T-helper 17 cell (primary cell): ENCODE measurements at regions not wholly inside any gene's neighbourhood (a gene's known extent, or its start where the extent isn't known, plus 50 kb on each side); places are given as distances from the start of the nearest gene placed in this dataset.

Source experiments
- ATAC-seq: fragments of 150-1000 bp; cut with Tn5 transposase; 2 replicates; pipeline ENCODE4 v1.10.0; 2021; ENCODE audit warnings: mild to moderate bottlenecking, moderate library complexity
- DNase-seq, 3 donors: peaks; one replicate each; pipeline versions ENCODE4 v3.0.0 to v3.0.0-alpha.2; 2020 to 2021
- H3K9me3 ChIP-seq: one replicate; pipeline ENCODE4 v1.7.0; 2013; ENCODE audit warnings: low read length, mild to moderate bottlenecking; ENCODE audit not compliant: control insufficient read depth, poor library complexity, severe bottlenecking
- H3K27ac Mint-ChIP-seq: one replicate; pipeline ENCODE4 v1.8.0; 2022; ENCODE audit warnings: mild to moderate bottlenecking, moderate library complexity, mixed read lengths
- H3K27me3 Mint-ChIP-seq: one replicate; pipeline ENCODE4 v1.8.0; 2022; ENCODE audit warnings: mixed read lengths
- H3K36me3 Mint-ChIP-seq: one replicate; pipeline ENCODE4 v1.8.0; 2022; ENCODE audit warnings: low read depth, mixed read lengths
- H3K4me1 Mint-ChIP-seq: one replicate; pipeline ENCODE4 v1.8.0; 2022; ENCODE audit warnings: mild to moderate bottlenecking, mixed read lengths
- H3K4me3 Mint-ChIP-seq: one replicate; pipeline ENCODE4 v1.8.0; 2022; ENCODE audit warnings: mild to moderate bottlenecking, moderate library complexity, mixed read lengths

DNA sequence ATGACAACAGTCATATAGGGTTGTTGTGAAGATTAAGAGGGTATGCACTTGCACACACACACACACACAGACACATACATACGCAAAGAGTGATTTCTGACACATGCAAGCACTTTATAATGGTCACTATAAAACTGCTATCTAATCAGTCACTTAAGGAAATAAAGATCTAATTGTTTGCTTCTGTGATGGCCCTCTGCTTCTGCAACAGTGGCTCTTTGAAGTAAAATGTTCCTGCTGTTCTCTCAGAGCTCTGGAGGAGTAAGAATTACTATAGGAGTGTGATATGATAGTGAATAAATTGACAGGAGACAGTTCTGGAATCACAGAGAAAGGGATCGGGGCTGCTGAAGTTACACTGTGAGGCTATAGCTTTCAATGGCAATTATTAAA lies 494.5 kb upstream of the B3GALT2 start:
- DNase-seq (no peak), ATAC-seq (no peak)
- Mint-ChIP-seq H3K4me1 (peaks cover 2% of the 10 kb centered on the region), H3K4me3 (no peak overlapping the region), H3K27me3 (no peaks in the 10 kb centered on the region), H3K27ac (no peak overlapping the region), H3K36me3 (peaks cover under 1% of the 10 kb centered on the region)
- H3K9me3 ChIP-seq = no peaks in the 10 kb centered on the region

DNA sequence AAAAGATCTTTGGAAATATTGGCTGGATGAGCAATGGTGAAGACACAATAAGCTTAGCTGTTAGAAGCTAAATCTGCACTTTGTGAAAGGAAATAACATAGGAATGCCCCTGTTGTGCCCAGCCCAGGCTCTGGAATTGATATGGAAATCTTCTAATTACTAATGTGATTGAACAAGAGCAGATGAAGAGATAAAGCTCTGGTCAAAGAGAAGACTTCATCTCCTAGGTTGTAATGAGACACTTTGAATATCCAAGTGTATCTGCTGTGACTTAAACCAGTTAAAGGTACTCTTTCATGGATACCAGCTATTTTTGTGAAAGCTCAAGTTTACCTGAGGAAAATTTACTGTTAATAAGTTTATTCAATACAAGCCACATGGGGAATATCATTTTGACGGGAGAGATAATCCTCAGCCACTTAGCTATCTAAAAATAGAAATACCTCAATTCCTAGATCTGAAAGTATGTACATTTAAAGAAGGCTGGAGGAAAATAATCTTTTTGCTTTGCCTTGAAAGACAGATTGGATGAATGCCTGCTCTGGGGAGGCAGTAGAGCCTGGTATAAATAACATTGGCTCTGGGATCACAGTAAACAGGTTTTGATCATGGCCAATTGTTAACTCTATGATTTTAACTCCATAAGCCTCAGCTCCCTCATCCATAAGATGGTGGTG lies 494.0 kb upstream of the B3GALT2 start:
- no peak for ATAC-seq
- H3K9me3 ChIP-seq = no peaks in the 10 kb centered on the region
- Mint-ChIP-seq H3K27ac (no peak overlapping the region), H3K27me3 (no peaks in the 10 kb centered on the region), H3K4me1 (peaks cover 2% of the 10 kb centered on the region), H3K4me3 (no peak overlapping the region), H3K36me3 (no peaks in the 10 kb centered on the region)
- no peak for DNase-seq

DNA sequence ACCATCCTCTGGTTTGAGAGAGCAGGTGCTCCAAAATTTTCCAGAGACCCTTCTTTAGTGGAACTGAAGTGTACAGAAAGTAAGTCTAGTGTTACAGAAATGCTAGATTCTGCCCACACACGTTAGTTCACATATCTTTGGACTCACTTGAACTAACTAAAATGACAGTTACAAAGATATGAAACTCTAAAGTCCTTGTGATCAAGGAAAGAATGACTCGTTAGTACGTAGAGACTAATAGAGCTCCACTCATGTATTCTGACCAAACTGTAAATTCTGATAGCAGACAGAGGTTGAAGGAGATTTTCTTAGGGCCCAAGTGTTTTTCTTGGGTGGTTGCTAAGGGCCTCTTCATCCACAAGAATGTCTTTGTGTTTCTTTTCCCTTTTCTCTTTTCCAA lies 491.5 kb upstream of the B3GALT2 start:
- ATAC-seq = no peak
- Mint-ChIP-seq H3K27me3 (no peaks in the 10 kb centered on the region), H3K4me3 (no peak overlapping the region), H3K36me3 (peaks cover 2% of the 10 kb centered on the region), H3K27ac (no peak overlapping the region), H3K4me1 (peaks cover 2% of the 10 kb centered on the region)
- no peak for DNase-seq
- no peaks in the 10 kb centered on the region for H3K9me3 ChIP-seq

DNA sequence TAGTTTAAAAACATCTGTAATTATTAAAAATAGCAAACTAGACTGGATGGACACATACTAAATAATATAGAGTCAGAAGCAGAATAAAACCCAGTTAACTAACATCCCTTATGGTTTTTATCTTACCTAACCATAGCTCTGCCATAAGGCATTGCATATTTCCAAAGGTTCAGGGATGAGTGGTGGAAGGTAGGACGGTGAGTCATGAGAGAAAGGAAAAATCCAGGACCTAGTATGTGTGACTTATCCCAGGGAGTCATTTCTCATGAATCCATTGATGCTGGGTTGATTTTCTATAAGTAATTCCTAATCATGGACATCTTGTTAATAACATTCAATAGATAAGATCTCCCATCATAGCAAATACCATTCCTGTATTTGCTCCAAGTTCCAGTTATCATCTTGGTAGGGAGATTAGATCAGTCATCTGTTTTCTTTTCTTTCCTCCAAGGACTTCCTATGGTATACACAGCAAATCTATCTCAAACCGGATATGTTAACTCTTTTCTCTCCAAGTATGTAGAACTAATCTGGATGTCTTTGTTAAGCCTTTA lies 490.7 kb upstream of the B3GALT2 start:
- Mint-ChIP-seq H3K36me3 (peaks cover 2% of the 10 kb centered on the region), H3K4me1 (peaks cover 2% of the 10 kb centered on the region), H3K27ac (no peak overlapping the region), H3K4me3 (no peak overlapping the region), H3K27me3 (no peaks in the 10 kb centered on the region)
- ATAC-seq (no peak), DNase-seq (no peak)
- no peaks in the 10 kb centered on the region for H3K9me3 ChIP-seq

DNA sequence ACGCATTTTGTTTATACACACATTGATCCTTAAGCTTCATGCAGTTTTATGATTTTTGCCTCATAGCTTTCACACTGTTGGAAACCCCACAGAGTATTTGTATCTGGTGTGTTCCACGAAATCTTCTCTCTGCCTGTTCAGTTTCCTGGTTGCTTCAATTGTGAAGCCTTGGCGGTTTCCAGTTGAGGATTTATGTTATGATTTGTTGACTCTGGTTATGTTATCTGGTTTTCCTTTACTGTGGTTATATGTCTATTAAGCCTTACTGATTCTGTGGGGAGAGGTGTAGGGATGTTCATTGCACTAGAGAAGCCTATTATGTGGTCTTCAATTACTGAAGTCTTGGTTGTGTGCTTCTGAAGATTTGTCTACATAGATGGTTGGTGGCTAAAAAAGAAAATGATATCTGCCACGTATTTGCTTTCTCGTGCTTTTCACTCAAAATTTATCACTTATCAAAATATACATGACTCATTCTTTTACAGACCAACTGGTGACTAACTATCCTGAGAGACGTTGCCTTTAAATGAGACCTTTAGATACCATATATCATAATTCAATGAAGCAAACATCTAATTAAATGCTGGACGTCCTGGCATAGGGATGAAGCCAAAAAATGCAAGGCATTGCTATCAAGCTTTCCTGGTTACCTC lies 488.0 kb upstream of the B3GALT2 start:
- Mint-ChIP-seq H3K27ac (no peak overlapping the region), H3K27me3 (no peaks in the 10 kb centered on the region), H3K4me1 (no peaks in the 10 kb centered on the region), H3K4me3 (no peak overlapping the region), H3K36me3 (peaks cover 2% of the 10 kb centered on the region)
- H3K9me3 ChIP-seq = no peaks in the 10 kb centered on the region
- ATAC-seq (peak; percentile 44), DNase-seq (no peak)

DNA sequence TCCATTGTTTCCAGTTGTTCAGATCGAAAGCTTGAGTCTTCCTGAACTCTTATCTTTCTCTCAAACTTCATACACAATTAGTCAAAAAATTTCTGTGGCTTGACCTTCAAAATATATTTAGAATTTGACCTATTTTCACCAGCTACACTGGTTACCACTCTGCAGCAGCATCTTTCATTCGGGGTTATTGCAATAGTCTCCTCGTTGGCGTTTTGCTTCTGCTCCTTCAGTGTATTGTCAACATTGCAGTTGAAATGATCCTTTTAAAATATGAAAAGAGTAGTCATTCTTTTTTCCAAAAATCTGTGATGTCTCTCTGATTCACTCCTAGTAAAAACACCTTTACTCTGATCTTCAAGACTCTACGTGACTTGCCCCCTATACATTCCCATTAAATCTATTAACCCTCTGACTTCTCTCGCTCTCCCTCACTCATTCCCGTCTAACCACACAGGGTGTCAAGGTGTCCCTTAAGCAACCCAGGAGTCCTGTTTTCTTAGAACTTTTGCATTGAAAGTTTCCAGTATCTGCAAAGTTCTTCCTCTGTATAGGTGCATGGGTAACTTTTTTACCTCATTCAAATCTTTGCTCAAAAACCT lies 480.2 kb upstream of the B3GALT2 start:
- peak overlapping the region; percentile 83 for H3K4me3 Mint-ChIP-seq
- H3K27ac Mint-ChIP-seq = peak overlapping the region; percentile 84
- H3K4me1 Mint-ChIP-seq = peaks cover 24% of the 10 kb centered on the region
- DNase-seq (no peak), ATAC-seq (peak; percentile 35)
- H3K9me3 ChIP-seq = no peaks in the 10 kb centered on the region
- no peaks in the 10 kb centered on the region for H3K27me3 Mint-ChIP-seq
- H3K36me3 Mint-ChIP-seq = peaks cover 3% of the 10 kb centered on the region

DNA sequence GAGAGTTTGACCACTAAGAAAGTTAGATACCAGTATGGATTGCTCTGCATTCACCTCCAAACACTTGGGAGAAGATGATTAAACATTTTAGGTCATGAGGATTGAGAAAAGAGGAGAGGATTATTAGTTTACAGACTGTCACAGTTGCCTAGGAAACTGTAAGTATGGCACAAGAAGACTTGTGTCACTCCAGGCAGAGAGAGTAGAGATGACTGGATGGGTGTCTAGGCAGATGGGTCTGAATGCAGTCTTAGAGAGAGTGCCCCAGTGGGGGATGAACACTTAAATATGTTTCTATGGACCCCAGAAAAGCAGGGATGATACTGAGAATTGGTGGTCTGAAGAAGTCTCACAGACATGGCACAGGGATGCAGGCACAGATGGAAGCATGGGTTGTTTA lies 477.6 kb upstream of the B3GALT2 start:
- H3K9me3 ChIP-seq = no peaks in the 10 kb centered on the region
- no peak overlapping the region for H3K4me3 Mint-ChIP-seq
- DNase-seq = no peak
- H3K4me1 Mint-ChIP-seq = peaks cover 24% of the 10 kb centered on the region
- H3K27ac Mint-ChIP-seq = peak overlapping the region; percentile 0
- no peak for ATAC-seq
- H3K27me3 Mint-ChIP-seq = no peaks in the 10 kb centered on the region
- H3K36me3 Mint-ChIP-seq = peaks cover 3% of the 10 kb centered on the region

DNA sequence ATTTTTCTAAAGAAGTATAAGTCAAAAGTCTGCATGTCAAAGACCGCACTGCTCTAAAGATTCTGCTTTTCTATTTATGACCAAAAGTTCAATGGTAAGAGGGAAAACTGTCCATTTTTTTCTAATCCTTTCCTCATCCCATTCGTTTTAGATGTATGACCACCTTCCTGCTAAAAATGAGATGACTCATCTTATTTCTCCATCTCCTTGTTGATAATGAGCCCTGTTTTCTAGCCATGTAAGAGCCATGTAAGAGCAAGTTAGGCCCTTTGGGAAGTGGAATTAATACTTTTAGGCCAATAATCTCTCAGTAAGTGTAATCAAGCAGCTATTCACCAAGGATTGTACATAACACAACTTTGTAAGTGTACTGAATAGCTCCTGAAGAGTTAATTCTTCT lies 475.6 kb upstream of the B3GALT2 start:
- ATAC-seq = no peak
- Mint-ChIP-seq H3K27ac (no peak overlapping the region), H3K36me3 (peaks cover 3% of the 10 kb centered on the region), H3K4me1 (peaks cover 21% of the 10 kb centered on the region), H3K4me3 (no peak overlapping the region), H3K27me3 (no peaks in the 10 kb centered on the region)
- DNase-seq = no peak
- H3K9me3 ChIP-seq = no peaks in the 10 kb centered on the region

DNA sequence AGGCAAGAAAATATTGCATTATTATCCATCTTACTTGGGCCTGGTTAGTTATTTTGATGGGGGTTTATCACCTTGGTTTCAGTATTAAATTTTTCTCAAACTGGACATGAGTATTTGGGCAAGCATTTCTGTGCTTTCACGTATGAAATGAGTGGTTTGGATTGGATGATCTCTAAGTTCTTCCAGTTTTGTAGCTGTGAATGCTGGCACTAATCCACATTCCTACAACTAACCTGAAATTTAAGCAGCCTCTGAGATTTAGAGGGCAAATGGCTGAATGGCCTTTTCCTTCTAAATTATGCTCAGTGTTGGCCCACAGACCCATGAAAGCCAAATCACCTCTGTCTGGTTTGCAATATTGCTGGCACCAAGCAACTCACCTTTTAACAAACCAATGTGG lies 475.0 kb upstream of the B3GALT2 start:
- Mint-ChIP-seq H3K4me3 (no peak overlapping the region), H3K27ac (no peak overlapping the region), H3K4me1 (peaks cover 15% of the 10 kb centered on the region), H3K36me3 (peaks cover 3% of the 10 kb centered on the region), H3K27me3 (no peaks in the 10 kb centered on the region)
- no peak for DNase-seq
- no peaks in the 10 kb centered on the region for H3K9me3 ChIP-seq
- no peak for ATAC-seq

DNA sequence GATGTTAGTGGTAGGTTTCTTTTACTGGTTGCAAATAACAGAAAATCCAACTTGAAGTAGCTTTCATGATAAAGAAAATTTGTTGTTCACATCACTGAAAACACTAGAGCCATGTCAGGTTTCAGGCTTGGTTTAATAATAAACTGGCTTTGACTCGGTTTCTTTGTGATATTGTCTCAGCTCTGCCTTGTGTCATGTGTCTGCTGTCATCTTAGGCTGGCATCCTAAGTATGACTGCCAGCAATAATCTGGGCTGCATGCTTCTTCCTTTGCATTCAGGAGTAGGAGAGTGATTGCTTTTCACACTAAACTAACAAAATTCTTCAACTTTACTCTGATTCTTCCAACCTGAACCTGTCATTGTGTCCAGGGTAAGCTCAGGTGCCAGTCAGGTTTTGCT lies 474.0 kb upstream of the B3GALT2 start:
- peaks cover 3% of the 10 kb centered on the region for H3K36me3 Mint-ChIP-seq
- H3K27ac Mint-ChIP-seq = no peak overlapping the region
- ATAC-seq (no peak), DNase-seq (no peak)
- H3K27me3 Mint-ChIP-seq = no peaks in the 10 kb centered on the region
- no peaks in the 10 kb centered on the region for H3K9me3 ChIP-seq
- no peak overlapping the region for H3K4me3 Mint-ChIP-seq
- peaks cover 11% of the 10 kb centered on the region for H3K4me1 Mint-ChIP-seq

DNA sequence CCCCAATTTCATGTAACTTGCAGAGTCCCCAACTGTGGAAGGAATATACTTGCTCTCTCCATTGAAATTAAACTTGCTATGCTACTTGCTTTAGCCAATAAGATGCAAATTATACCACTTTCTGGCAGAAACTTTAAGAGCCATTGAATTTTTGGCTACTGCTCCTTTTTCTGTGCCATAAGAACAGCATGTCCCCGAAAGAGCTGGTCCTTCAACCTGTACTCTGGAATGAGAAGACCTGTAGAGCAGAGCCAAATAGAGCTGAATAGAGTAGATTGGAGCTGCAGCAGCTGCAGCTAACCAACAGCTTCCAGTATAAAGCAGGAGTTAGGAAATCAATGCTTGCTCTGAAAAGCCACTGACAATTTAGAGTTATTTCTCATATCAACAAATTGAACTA lies 472.3 kb upstream of the B3GALT2 start:
- Mint-ChIP-seq H3K27me3 (no peaks in the 10 kb centered on the region), H3K27ac (no peak overlapping the region), H3K4me3 (no peak overlapping the region), H3K4me1 (peaks cover 6% of the 10 kb centered on the region), H3K36me3 (peaks cover 3% of the 10 kb centered on the region)
- no peak for DNase-seq
- no peak for ATAC-seq
- H3K9me3 ChIP-seq = peaks cover 4% of the 10 kb centered on the region

DNA sequence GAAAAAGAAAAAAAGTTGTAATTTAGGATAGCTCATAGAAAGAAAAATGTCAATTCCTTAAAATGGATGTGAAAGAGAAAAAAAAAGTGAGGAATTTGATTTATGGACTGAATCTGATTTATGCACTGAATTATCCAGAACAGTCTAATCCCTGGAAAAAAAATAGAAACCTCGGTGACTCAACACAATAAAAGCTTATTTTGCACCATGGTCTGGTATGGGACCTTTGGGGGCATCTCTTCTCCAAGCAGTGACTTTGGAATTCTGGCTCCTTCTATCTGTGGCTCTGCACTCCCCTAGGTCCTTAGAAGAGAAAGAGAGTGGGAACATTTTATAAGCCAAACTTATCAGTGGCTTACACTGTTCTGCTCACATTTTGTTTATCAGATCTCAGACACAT lies 471.7 kb upstream of the B3GALT2 start:
- Mint-ChIP-seq H3K27me3 (no peaks in the 10 kb centered on the region), H3K36me3 (peaks cover under 1% of the 10 kb centered on the region), H3K27ac (no peak overlapping the region), H3K4me3 (no peak overlapping the region), H3K4me1 (peaks cover 3% of the 10 kb centered on the region)
- H3K9me3 ChIP-seq = peaks cover 4% of the 10 kb centered on the region
- DNase-seq (no peak), ATAC-seq (no peak)

DNA sequence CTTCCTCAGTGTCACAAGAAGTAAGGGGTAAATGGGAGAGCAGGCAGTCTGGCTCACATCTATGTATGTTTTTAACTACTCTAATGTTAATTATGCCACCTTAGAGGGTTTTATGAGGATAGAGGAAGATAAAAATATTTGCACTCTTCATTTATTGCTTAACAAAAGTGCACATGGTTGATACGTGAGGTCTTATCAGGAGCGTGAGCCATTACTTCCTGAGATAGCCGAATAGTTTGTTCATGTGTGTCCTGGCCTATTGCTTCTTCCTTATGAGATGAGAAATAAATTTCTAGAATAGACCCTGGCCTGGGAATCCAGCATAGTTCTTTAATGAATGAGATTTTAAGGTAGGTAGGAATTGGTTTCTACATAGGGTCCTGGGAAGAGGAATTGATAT lies 471.1 kb upstream of the B3GALT2 start:
- no peak for DNase-seq
- no peaks in the 10 kb centered on the region for H3K27me3 Mint-ChIP-seq
- H3K9me3 ChIP-seq = peaks cover 4% of the 10 kb centered on the region
- no peak for ATAC-seq
- H3K36me3 Mint-ChIP-seq = no peaks in the 10 kb centered on the region
- H3K27ac Mint-ChIP-seq = no peak overlapping the region
- no peaks in the 10 kb centered on the region for H3K4me1 Mint-ChIP-seq
- no peak overlapping the region for H3K4me3 Mint-ChIP-seq
